Stimulated activated CD4-positive, alpha-beta T cell treated with anti-CD3 and anti-CD28 coated beads, TNF-alpha, amount 100 ng/mL, for 1 hour (primary cell): ENCODE measurements at regions not wholly inside any gene's neighbourhood (a gene's known extent, or its start where the extent isn't known, plus 50 kb on each side); places are given as distances from the start of the nearest gene placed in this dataset.

Source experiments
- DNase-seq, 3 donors: peaks; one replicate each; pipeline ENCODE4 v3.0.0-alpha.2; 2020; ENCODE audit warnings: low read depth in 3 of 3, low spot score in 1 of 3

DNA sequence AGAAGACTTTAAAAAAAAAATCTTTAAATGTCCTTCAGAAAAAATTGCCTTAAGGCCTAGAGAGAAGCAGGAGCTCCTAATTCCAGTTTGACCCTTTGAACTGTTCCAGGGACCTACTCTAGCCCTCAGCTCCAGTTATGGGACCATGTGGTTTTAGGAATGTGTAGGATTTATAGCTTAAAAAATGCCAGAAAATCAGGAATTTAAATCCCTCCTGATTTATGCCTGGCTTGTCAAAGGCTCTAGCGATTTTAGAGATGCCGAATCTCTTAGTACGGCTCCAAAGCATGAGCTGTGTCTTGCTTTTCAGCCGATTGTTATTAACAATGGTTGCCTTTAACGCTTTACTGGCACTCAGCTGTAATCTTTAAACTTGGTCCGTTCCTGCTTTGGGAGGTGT, 130.6 kb upstream of the NPVF start:
- no peak for DNase-seq

DNA sequence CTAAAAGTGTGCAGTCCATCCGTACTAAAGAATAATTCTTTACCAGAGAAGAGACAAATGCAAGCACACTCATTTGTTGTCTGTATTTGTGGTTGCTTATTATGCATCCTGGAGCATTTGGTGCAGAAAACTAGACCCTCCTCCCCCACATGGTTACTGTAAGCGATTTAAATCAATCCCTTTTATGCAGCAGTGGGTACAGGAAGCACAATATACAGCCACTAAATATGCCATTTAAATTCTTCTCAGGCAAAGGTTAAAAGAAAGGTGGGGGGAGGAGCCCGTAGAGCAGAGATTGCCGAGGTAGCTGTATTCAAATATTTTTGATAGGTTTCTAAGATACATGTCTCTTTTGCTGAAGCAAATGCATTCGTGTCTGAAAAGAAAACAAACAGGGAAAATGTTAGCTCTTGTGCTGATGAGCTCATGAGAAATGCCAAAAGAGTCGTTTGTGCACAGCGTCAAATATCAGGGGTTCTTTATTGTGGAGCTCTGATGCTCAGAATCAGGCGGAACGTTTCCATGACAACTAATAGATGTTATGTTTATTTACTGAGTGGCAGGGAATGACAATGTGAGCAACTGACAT, 131.3 kb upstream of the NPVF start:
- DNase-seq, result no peak

DNA sequence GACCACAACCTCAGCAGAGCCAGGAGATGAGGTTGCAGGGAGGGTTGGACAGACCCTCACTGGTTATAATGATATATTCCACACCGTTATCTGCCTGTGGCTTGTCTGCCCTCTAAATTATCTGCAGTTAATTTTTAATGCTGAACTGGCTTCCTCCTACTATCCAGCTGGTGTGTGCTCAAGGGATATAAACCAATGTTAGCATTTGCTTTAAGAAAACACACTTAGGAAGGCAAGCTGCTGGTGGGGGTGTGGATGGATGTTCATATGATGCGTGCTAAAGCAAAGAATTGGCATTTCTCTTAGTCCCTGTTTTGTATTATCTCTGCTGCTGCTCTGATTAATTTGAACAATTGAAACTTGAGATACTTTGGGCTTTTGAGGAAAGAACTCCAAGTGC, 132.2 kb upstream of the NPVF start:
- DNase-seq, result no peak

DNA sequence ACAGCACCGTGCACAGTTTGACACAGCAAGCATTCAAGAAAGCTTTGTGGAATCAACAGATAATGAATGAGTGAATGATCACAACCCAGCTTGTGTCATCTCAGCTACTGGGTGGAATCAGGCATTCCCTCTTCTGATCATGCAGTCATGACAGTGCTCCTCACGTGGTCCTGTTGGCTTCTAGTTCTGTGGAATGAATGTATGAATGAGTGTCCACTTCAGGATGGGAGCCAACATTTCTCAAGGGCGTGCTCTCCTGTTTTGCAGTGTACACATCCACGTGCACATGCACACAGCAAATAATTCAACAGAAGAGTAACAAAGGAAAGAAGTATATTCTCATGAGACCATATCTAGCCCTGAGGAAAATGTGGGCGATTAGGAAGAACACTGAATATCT, 133.1 kb upstream of the NPVF start:
- DNase-seq, result no peak

DNA sequence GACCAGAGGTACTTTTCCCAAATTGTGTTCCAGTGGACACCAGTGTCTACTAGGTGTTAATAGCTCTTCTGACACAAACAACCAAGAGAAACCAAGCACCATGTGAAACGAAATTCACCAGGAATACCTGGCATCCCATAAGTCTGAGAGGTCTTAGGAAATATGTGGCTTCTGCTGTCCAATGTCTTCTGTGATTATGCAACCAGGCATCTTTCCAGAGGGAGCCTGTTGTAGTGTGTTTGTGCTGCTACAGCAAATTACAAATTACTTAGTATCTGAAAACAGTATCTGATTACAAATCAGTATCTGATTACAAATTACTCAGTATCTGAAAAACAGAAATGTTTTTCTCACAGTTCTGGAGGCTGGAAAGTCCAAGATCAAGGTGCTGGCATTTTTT, 133.6 kb upstream of the NPVF start:
- no peak for DNase-seq

DNA sequence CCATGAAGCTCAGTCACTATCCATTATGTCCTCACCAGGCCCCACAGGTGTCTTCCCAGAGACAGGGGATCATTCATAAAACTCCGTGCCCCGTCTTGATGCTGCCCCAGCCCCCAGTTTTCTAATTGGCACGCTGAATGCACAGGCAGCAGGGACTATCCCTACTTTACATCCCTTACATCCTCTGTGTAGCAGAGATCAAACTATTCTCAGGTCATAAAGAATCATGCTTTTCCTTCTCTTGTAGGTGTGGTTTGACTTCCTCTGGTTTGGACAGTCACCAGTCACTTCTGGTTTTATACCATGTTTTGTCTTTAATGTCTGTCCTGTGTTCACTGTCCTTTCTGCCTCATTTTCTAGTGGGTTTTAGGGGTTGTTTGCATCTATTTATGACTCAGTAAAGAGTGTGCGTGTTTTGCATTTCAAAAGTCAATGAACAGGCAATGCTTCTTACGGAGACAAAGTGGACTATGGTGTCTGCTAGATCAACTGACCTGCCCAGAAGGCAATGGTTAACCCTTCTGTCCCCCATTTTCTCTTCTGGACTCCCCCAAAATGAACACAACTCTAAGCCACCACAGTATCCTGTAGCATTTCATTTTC, 140.4 kb upstream of the NPVF start:
- no peak for DNase-seq

DNA sequence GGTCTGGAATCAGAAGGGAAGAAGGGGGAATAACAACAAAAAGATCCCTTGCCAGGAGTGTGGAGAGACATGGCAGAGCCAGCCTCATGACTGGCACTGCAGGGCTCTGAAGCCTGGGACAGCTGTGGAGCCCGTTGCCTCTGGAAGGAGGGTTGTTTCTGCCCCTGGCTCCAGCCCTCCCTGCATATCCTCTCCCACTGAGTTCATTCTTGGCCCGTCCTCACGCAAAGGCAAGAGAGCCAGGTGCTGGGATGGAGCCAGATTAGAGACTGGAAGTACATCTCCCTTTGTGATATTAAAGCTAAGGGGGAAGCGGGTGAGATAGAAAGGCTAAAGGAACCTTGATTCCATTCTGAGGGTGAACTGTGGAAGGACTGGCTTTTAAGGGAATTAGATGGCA, 141.5 kb upstream of the NPVF start:
- no peak for DNase-seq

DNA sequence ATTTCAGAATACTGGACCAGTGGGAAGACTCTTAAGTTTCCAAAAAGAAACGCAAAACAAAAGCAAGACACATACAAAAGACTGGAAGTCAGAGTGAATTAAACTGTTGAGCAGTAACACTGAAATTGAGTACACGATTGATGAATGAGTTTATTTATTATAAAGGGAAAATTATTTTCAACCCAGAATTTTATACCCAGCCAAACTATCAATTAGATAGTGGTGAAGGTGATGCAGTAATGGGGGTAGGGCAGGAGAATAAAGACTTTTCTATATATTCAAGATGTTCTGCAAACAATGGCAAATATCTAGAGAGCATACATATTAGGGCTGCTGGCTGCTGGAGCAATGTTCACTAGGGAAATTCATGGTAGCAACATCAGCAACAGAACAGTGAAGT, 143.7 kb upstream of the NPVF start:
- DNase-seq, result no peak

DNA sequence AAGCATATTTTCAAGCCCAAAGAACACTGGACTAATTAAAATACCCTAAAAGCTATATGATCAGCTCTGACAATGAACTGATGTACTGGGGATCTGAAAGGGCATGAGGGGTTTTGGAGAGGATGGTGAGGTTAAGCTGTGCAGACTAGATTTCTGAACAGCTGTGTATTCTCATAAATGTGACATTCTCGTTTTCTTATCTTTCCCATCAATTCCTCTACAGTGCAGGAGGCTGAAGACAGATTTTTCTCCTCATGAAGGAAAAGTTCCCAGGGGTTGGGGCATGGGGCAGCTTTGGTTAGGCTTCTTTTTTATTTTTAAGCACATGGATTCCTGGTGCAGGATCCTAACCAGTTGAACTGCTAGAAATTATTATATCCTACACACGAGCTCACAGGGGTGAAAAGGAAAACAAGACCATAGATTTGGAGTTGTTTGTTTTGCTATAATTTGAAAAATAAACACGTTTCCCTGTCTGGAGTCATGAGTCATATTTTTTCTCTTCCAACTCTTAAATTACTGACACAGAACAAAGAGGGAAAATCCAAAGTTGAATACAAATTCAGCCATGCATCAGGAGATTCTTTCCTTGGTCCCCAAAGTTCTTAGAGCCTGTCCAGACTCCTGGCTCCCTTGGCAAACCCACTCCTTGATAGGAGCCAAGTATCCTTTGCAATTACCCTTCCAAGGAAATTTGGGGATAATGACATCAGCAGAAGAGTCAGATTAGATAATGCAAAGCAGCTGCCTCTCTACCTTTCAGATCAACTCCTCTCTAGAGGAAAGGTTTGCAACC, 147.7 kb upstream of the NPVF start:
- no peak for DNase-seq

DNA sequence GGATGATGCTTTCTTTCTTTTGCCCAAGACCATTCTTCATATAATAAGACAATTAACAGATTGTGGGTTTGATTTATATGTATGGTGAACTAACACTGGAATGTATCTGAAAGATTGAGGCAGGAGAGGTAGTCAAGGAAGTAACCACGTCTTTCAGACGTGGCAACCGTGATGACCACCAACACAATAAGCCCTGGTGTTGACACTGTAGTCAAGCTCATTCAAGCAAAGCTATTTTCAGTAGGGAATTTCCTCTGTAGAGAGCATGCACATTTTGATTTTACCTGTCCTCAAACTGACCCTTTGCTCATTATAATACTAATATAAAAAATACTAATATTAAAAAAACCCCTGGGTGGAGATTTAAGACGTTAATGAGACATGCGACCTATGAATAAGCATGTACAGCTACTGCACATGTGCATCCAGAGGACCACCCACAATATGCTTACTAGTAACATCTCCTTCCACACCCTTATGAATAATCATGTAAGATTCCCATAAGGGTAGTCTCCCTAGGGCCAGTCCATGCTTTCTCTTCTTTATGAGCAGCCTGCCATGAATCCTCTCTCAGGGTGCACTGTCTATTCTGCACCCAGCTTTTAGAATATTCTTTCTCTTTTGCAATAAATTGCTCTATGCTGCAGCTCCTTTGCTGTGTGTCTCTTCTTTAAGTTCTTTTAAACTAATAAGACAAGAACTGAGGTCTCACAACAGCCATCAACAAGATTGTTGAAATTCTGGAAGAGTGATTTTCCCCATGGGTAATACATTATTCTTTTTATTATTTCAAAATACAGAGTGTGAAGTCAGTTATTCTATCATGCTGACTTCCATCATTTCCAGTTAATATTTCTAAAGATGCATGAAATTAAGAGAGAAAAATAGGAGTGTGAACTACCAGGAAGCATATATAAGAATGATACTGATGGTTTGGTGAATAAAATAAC, 151.3 kb upstream of the NPVF start:
- no peak for DNase-seq

DNA sequence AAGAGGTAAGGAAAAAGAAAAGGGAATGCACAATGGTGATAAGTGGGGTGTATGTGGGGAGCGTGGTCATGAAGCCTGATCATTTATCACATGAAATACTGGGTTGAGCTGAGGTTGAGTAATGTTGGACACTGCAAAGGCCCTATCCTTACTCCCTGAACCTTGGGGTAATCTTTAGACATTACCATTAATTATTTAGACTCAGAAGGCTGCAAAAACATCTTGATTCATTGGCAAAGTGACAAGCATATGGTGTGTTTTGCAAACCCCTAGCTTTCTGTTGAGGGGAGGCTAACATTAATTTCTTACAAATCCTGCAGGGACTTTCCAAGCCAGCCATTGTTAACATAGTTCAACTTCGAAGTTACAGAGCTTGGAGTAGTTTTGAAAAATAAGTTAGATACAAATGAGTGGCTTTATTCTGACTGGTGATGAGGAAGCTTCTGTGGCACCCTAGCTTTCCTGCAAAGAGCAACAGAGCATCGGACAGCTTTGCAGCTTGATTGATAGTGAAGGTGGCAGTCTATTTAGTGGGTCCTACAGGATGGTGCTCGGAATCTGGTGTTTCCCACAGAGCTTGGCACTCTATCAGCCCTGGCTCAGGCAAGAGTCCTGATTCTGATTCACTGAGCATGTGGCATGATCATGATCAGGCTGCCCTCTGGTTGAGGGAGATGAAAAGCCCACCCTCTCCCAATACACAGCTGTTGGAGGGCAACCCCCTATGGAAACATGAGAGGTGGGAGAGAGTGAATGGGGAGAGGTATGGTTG, 153.7 kb upstream of the NPVF start:
- no peak for DNase-seq

DNA sequence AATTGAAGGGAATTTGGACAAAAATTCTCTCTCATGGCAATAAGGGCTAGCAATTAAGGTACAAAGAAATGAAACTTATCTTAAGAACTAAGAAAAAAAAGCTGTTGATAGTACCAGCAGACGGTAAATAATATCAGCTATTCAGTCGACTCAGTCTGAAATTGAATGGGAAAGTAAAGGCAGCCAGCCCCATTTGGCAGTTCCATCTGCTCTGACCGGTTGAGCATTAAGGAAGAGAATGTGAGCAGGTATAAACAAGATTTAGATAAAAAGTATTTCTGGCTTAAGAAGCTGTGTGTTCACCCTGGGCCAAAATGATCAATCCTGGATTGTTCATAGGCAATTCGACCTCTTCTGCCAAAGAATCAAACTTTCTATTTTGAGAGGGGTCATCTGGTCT, 154.6 kb upstream of the NPVF start:
- DNase-seq, result no peak

DNA sequence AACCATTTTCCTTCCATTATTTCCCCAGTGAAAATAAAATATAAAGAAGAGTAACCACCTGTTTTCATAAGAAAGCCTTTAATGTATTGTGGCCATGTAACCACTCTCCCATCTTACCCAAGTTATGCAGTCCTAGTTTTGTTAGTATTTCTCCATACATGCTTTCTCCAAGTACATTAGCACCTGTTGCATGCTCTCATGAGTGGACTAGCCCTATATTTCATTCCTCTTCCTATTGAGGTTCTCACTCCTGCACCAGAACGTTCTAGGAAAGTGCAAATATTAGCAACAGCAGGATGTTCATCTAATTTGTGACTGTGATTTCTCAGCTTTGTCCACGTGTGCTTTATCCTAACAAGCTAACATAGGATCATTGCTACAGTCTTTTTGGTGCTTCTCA, 155.1 kb upstream of the NPVF start:
- no peak for DNase-seq

DNA sequence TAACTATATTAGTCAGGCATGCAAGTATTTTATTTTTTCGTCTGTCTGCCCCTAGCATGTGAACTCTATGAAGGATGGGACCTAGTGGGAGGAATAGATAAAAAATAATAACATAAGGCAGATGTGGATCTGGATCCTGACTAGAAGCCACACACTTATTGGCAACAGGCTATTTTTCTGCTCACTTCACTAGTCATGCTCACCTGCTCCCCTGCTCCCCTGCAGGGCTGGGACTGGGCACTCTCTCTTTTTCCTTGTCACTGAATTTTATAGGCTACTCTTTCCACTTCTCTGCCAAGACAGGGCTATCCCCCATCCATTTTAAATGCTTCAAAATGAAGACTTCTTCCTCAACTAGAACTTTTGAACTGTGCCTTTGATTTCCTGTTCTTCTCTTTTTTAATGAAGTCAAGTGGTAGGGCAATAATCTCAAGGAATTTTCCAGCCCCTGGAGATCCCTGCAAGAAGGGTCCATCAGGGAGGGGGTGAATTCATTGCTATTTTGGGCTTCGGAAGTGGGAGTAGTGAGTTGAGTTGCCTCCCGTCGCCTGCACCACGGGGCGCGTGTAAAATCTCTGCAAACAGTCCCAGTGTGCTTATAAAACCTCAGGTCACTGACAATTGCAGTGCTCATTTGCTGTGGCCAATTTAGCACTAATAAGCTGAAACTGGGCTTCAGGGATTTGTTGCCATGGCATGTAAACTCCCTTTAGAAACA, 156.7 kb upstream of the NPVF start:
- no peak for DNase-seq

DNA sequence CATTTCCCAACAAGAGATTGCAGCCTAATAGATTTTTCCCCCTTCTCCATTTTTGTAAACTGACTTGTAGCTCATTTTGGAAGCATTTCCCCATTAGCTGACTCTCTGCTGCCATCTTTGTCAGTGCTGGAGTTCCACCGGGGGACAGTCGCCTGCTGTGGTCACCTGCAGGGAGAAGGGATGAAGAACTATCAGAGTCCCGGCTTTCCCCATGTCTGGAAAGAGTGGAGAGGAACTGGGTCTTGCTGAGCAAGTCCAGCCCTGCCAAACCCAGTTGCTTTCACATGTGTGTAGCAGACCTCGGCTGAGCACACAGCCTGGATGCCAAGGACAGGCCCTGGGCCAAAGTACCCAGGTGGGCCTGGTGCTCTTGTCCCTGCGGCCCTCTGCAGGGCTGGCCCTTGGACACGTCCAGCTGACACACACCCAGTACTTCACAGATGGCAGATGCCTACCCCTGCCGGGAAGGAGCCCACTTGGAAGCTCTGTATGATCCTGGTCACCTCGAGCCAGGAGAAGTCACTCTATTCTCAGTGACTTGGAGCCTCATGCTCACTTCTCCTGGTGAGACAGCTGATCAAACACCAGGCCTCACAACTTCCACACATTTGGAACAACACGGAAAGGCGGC, 157.3 kb upstream of the NPVF start:
- DNase-seq, result no peak

DNA sequence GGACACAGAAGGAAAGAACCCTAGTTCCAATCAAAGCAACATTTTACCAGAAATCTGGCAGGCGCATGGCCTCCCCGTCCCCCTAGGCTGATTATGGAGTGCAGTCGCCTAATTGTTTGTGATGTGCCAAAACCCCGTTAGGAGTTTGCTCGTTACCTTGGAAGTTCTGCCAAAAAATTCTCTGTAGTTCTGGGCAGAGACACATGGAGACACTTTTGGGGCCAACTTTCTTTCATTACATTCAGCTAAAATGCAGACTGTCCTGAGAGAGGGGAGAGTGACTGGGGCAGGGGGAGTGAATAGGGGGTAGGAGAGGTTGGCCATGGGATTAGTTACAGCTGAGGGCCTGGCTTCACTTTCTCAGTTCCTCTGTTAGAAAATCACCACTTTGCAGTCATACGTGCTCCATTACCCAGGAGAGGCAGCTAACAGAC, 158.0 kb upstream of the NPVF start:
- DNase-seq, result no peak

DNA sequence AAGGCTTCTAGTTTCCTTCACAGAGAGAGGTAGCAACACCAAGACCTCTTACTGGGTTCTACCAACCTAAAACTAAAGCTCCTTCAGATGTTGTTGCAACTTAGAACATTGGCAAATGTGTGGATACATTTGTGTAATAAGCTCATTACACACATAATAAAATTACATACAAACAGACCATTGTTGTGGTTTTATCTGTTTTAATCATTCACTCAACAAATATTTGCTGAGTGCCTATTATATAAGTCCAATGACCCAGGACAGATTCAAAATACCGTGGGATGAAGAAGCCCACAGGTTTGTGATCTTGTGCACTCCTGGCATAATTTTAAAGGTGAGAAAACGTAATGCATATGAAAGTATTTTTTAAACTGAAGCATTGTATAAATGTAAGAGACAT, 160.4 kb upstream of the NPVF start:
- no peak for DNase-seq

DNA sequence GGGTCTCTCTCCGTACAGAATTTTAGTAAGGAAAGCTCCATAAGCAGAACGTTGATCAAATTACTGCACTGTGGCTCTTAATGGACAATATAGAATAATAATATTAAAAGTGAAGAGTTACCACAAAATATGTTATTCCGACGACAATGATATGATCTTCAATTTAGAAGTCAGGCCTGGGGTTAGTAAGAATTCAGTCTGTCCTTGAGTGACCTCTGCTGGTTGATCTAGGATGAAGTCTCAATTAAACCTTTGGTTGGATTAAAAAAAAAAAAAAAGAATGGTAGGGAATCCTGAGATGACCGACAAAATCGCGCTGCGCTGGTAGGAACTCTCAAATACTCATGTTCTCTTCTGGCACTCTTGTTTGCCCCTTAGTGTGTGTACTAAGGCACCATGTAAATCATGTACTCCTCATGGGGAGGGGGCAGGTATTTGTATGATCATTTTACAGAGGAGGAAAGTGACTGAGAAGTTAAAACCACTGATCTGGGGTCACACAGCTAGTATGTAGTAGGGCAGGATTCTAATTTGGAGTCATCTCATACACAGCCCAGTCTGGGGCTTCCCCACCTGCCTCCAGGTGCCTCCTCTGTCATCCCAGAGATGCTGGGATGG, 161.3 kb upstream of the NPVF start:
- DNase-seq, result no peak

DNA sequence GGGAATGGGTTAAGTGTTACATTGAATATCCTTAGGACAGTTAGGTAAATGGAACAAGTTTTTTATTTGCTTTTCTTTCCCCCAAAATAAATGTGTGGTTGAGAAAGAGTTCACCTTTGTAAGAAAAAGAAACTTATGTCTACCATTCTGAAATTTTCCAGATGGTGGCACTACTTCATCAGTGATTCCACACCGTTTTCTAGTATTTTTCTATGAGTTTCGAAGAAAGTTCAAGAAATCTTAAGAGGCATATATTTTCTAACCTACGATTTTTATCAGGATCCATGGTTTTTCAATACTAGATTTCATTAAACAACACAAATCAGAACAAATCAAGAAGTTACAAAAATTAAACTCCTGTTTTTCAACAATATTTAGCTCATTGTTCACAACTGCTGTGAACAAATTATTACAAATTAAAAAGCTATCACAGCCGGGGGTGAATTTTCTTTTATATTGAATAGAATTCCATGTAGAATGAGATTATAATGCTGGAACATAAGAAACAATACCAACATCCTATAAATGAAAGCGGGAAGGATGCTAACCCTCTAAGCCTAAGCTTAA, 163.1 kb upstream of the NPVF start:
- DNase-seq, result no peak
